Mesendoderm (in vitro differentiated cells): ENCODE measurements at regions not wholly inside any gene's neighbourhood (a gene's known extent, or its start where the extent isn't known, plus 50 kb on each side); places are given as distances from the start of the nearest gene placed in this dataset.

Experiments
- DNase-seq: peaks from one replicate; pipeline ENCODE4 v3.0.0; 2013
- H2AK5ac ChIP-seq: 2 replicates; pipeline ENCODE4 v1.6.1; 2013; ENCODE audit warnings: low read length, inconsistent platforms
- H2BK120ac ChIP-seq: 2 replicates; pipeline ENCODE4 v1.6.1; 2013; ENCODE audit warnings: low read depth, mild to moderate bottlenecking, low read length, moderate library complexity, mixed read lengths
- H2BK15ac ChIP-seq: replicated peaks from 2 replicates; pipeline ENCODE4 v1.6.1; 2013; ENCODE audit warnings: low read depth, mild to moderate bottlenecking, moderate library complexity
- H2BK5ac ChIP-seq: 2 replicates; pipeline ENCODE4 v1.6.1; 2013; ENCODE audit warnings: low read length, inconsistent platforms
- H3K18ac ChIP-seq: 2 replicates; pipeline ENCODE4 v1.6.1; 2013; ENCODE audit warnings: mild to moderate bottlenecking, low read length, mixed read lengths
- H3K23ac ChIP-seq: one replicate; pipeline ENCODE4 v1.6.1; 2013; ENCODE audit warnings: low read length
- H3K27ac ChIP-seq: 2 replicates; pipeline ENCODE4 v1.5.1; 2013; ENCODE audit warnings: low read depth, mild to moderate bottlenecking, inconsistent platforms, low read length, moderate library complexity
- H3K27me3 ChIP-seq: 2 replicates; pipeline ENCODE4 v1.6.1; 2013; ENCODE audit warnings: low read length, control low read depth, mild to moderate bottlenecking, inconsistent platforms; ENCODE audit not compliant: insufficient read depth, poor library complexity
- H3K36me3 ChIP-seq: 2 replicates; pipeline ENCODE4 v1.6.1; 2013; ENCODE audit warnings: low read length, inconsistent platforms; ENCODE audit not compliant: control insufficient read depth, insufficient read depth
- H3K4ac ChIP-seq: one replicate; pipeline ENCODE4 v1.6.1; 2013; ENCODE audit warnings: low read depth, mild to moderate bottlenecking, low read length, moderate library complexity
- H3K4me1 ChIP-seq: 2 replicates; pipeline ENCODE4 v1.6.1; 2013; ENCODE audit warnings: low read depth, low read length, inconsistent platforms; ENCODE audit not compliant: control insufficient read depth
- H3K4me2 ChIP-seq: 2 replicates; pipeline ENCODE4 v1.6.1; 2013; ENCODE audit warnings: low read length
- H3K4me3 ChIP-seq: 2 replicates; pipeline ENCODE4 v1.5.1; 2013; ENCODE audit warnings: mild to moderate bottlenecking, low read length
- H3K56ac ChIP-seq: one replicate; pipeline ENCODE4 v1.6.1; 2013; ENCODE audit warnings: low read length
- H3K79me1 ChIP-seq: 2 replicates; pipeline ENCODE4 v1.6.1; 2013; ENCODE audit warnings: low read length, inconsistent platforms
- H3K79me2 ChIP-seq: 2 replicates; pipeline ENCODE4 v1.6.1; 2013; ENCODE audit warnings: mild to moderate bottlenecking, low read length; ENCODE audit not compliant: control insufficient read depth, insufficient read depth
- H3K9ac ChIP-seq: 2 replicates; pipeline ENCODE4 v1.6.1; 2013; ENCODE audit warnings: low read length, inconsistent platforms
- H4K5ac ChIP-seq: one replicate; pipeline ENCODE4 v1.6.1; 2013; ENCODE audit warnings: low read length
- H4K8ac ChIP-seq: one replicate; pipeline ENCODE4 v1.6.1; 2013; ENCODE audit warnings: low read depth, mild to moderate bottlenecking, control low read depth, low read length, moderate library complexity
- WGBS: extraction: QIAGEN DNeasy Blood & Tissue Kit; methylation state at CpG from one replicate; pipeline ENCODE4 v1.1.7; 2013; ENCODE audit warnings: low lambda C conversion rate, missing lambda C conversion rate; ENCODE audit not compliant: insufficient coverage; ENCODE audit errors: extremely low coverage; 5-methylcytosine and 5-hydroxymethylcytosine counted together

DNA sequence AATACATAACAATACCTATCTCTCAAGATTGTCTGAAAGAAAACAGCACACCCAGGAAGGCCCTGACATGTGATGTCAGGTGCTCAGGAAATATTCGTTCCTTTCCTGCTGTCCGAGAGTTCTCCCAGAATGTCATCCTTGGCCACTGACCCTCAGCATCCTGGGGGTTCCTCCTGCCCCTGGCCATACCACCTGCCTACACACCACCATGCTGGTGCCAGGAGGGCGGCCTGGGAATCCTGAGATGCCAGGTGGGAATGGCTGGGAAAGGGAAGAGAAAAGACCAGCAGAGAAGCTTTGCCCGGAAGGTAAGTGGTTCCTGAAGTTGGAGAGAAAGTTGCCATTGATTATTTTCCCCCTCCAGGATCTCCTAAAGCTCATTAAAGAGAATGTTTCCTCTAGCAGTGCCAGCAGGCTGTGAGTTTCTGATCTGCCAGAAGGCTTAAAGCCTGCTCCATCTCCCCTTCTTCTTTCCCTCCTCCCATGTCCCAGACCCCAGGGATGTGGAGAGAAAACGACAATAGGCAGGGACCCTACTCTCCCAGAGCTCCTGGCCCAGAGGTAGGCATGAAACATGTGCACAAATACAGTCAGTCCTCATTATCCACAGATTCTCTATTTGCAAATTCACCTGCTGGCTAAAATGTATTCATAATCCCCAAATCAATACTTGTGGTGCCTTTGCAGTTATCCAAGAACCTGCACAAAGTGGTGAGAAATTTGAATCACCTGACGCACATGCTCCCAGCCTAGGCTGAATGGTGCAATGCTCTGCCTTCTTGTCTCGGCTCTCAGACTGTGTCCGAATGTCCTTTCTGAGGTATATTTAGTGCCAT, 147.1 kb upstream of the MYCN start:
- no peaks in the 10 kb centered on the region for H3K36me3 ChIP-seq
- H3K79me2 ChIP-seq, result no peaks in the 10 kb centered on the region
- no peak overlapping the region for H3K23ac ChIP-seq
- no peaks in the 10 kb centered on the region for H3K79me1 ChIP-seq
- no peak overlapping the region for H4K8ac ChIP-seq
- no peaks in the 10 kb centered on the region for H3K4me1 ChIP-seq
- WGBS, result no CpG with 5 or more reads among the region's 8 CpGs
- H3K4ac ChIP-seq, result no peak overlapping the region
- no peak overlapping the region for H3K27ac ChIP-seq
- no peak for DNase-seq
- no peak overlapping the region for H2BK5ac ChIP-seq
- H3K56ac ChIP-seq, result no peak overlapping the region
- no peak overlapping the region for H2AK5ac ChIP-seq
- no peak overlapping the region for H4K5ac ChIP-seq
- H3K4me2 ChIP-seq, result no peak overlapping the region
- no peak overlapping the region for H3K9ac ChIP-seq
- no peak overlapping the region for H3K4me3 ChIP-seq
- no peak overlapping the region for H2BK120ac ChIP-seq
- no peak overlapping the region for H2BK15ac ChIP-seq
- H3K18ac ChIP-seq, result no peak overlapping the region
- H3K27me3 ChIP-seq, result no peaks in the 10 kb centered on the region

DNA sequence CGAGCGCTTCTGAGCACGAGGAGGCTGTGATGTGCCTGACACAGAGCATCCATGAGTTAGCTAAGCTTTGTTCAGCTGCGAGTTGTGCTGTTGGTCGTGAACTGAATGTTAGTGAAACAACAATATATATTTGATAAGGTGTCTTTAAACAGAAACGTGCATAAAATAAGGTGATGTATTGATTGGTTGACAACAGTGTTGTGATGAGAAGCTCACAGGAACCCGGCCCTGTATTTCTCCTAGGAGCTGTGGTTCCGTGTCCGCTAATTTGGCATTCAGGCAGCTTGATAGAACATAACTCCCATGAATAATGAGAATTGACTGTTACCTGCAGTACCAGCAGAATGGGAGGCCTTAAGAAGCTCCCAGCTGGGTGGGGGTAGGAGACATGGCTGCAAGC, 146.4 kb upstream of the MYCN start:
- Histone ChIP-seq H2AK5ac (no peak overlapping the region), H4K8ac (no peak overlapping the region), H3K9ac (no peak overlapping the region), H3K23ac (no peak overlapping the region), H3K27me3 (no peaks in the 10 kb centered on the region), H3K18ac (no peak overlapping the region), H3K4me3 (no peak overlapping the region), H3K36me3 (no peaks in the 10 kb centered on the region), H3K27ac (no peak overlapping the region), H3K79me1 (no peaks in the 10 kb centered on the region), H3K56ac (no peak overlapping the region), H3K4me2 (no peak overlapping the region), H3K79me2 (no peaks in the 10 kb centered on the region), H4K5ac (no peak overlapping the region), H2BK5ac (no peak overlapping the region), H3K4ac (no peak overlapping the region), H2BK15ac (no peak overlapping the region), H3K4me1 (no peaks in the 10 kb centered on the region), H2BK120ac (no peak overlapping the region)
- DNase-seq, result no peak
- no CpG with 5 or more reads among the region's 9 CpGs for WGBS

DNA sequence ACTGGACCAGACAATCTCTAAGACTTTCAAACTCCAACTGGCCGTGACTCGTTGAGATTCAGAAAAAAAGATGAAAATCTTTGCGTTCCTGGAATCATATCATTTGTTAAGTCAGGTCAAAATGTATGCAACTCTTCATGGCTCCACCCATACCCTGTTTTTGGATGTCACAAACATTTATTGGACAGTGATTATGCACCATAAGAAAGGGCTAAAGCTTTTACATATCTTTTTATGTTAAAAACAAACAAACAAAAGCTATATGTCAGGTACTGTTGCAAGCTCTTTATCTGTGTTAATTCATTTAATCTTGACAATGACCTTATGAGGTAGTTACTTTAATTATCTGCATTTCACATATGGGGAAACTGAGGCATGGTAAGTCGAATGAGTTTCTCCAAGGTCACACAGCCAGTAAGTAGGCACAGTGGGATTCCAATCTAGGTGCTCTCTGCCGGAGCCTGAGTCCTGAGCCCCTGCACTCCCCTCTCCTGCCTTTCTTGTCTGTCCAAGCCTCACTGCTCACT, 145.7 kb upstream of the MYCN start:
- Histone ChIP-seq H3K18ac (no peak overlapping the region), H4K8ac (no peak overlapping the region), H2BK5ac (no peak overlapping the region), H3K4me2 (no peak overlapping the region), H3K56ac (no peak overlapping the region), H2BK120ac (no peak overlapping the region), H4K5ac (no peak overlapping the region), H3K4me1 (no peaks in the 10 kb centered on the region), H3K23ac (no peak overlapping the region), H3K79me2 (no peaks in the 10 kb centered on the region), H3K27me3 (no peaks in the 10 kb centered on the region), H3K27ac (no peak overlapping the region), H2BK15ac (no peak overlapping the region), H3K9ac (no peak overlapping the region), H3K36me3 (no peaks in the 10 kb centered on the region), H3K4me3 (no peak overlapping the region), H3K4ac (no peak overlapping the region), H3K79me1 (no peaks in the 10 kb centered on the region), H2AK5ac (no peak overlapping the region)
- no CpG with 5 or more reads among the region's 5 CpGs for WGBS
- no peak for DNase-seq

DNA sequence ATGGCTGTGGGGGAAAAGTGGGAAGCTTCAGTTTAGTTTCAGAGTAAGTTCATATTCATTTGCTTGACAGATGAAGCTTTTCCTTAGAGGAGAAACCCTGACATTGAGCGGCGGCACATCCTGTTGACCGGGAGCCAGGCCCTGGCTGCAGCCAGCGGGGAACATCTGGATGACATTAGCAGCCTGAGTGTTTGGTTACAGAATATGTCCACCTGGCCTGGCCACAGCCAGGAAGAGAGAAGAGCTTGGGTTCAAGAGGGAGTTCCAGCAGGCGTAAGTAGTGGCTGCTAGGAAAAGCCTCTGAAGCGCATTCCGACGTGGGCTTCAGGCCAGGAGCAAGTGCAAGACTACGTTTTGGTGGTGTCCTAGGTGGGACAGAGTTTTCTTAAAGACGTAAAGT, 144.9 kb upstream of the MYCN start:
- Histone ChIP-seq H3K18ac (no peak overlapping the region), H3K4me2 (no peak overlapping the region), H2AK5ac (no peak overlapping the region), H3K36me3 (no peaks in the 10 kb centered on the region), H3K27me3 (no peaks in the 10 kb centered on the region), H3K56ac (no peak overlapping the region), H3K9ac (no peak overlapping the region), H3K4ac (no peak overlapping the region), H3K4me3 (no peak overlapping the region), H3K27ac (no peak overlapping the region), H4K5ac (no peak overlapping the region), H2BK5ac (no peak overlapping the region), H4K8ac (no peak overlapping the region), H3K79me1 (no peaks in the 10 kb centered on the region), H2BK15ac (no peak overlapping the region), H2BK120ac (no peak overlapping the region), H3K79me2 (no peaks in the 10 kb centered on the region), H3K4me1 (no peaks in the 10 kb centered on the region), H3K23ac (no peak overlapping the region)
- DNase-seq, result no peak
- no CpG with 5 or more reads among the region's 10 CpGs for WGBS

DNA sequence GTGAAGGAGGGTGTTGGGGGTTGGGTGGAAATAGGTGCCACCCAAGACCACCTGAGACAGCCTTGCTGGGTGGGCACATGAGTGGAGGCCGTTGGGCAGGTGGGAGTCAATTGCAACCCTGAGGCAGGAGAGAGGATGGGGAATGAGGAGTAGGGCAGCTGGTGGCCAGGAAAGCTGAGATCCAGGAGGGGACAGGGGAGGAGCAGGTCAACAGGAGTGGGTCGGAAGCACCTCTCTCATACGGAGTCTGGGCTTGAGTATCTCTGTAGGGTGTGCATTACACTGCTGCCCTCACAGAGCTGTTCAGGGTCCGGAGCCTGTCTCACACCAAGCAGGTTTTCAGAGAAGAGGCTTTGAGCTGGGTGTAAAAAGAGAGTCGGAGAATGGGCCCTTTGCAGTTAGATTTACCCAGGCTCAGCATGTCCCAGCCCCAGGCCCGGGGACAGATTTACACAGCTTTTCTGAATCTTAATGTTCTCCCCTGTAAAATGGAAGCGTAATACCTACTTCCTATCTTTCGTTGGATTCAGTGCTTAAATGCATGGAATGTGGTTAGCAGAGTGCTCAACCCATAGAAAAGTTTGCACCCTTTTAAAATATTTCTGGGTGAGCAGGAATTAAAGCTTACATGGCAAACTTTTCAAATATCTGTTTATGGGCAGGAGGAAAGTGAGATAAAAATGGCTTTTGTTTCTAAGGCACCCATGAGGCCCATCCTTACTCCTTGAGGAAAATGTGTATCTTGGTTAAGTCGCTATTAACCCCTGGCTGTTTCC, 144.0 kb upstream of the MYCN start:
- Histone ChIP-seq H3K27ac (no peak overlapping the region), H2AK5ac (no peak overlapping the region), H3K23ac (no peak overlapping the region), H3K4me3 (no peak overlapping the region), H3K4me2 (no peak overlapping the region), H3K56ac (no peak overlapping the region), H3K4me1 (peaks cover 2% of the 10 kb centered on the region), H4K5ac (no peak overlapping the region), H2BK120ac (no peak overlapping the region), H4K8ac (no peak overlapping the region), H3K36me3 (no peaks in the 10 kb centered on the region), H3K79me2 (no peaks in the 10 kb centered on the region), H3K4ac (no peak overlapping the region), H2BK15ac (no peak overlapping the region), H3K27me3 (no peaks in the 10 kb centered on the region), H3K18ac (no peak overlapping the region), H2BK5ac (no peak overlapping the region), H3K79me1 (no peaks in the 10 kb centered on the region), H3K9ac (no peak overlapping the region)
- no CpG with 5 or more reads among the region's 9 CpGs for WGBS
- no peak for DNase-seq
